Calu3 (cell line): ENCODE measurements at regions not wholly inside any gene's neighbourhood (a gene's known extent, or its start where the extent isn't known, plus 50 kb on each side); places are given as distances from the start of the nearest gene placed in this dataset.
"Not testable (repeated sequence)": the region's sequence is repeated elsewhere in the genome, so short reads cannot be mapped to it uniquely, and the experiment has no call there.

Source experiments
- BruUV-seq: library from RNA; stranded (reverse); fragments of 400-500 nt; replicated peaks from 2 replicates; lab custom pipeline; 2021; lab: Mats Ljungman, UMichigan
- CTCF ChIA-PET: fragments of 300-600 bp; sonication (Branson Sonifier 250); formaldehyde crosslinking; loops from one replicate; lab custom pipeline; 2022; ENCODE audit warnings: antibody characterized with exemption; lab: Charles Lee
- DNase-seq: peaks from one replicate; pipeline ENCODE4 v3.0.0; 2022
- H3K27ac Mint-ChIP-seq: one replicate; pipeline ENCODE4 v1.8.0; 2022; ENCODE audit warnings: mixed read lengths; ENCODE audit not compliant: unreplicated experiment
- H3K27me3 Mint-ChIP-seq: one replicate; pipeline ENCODE4 v1.8.0; 2022; ENCODE audit warnings: mixed read lengths; ENCODE audit not compliant: unreplicated experiment
- H3K36me3 Mint-ChIP-seq: one replicate; pipeline ENCODE4 v1.8.0; 2022; ENCODE audit warnings: mild to moderate bottlenecking, moderate library complexity, mixed read lengths; ENCODE audit not compliant: insufficient read depth, unreplicated experiment
- H3K4me1 Mint-ChIP-seq: one replicate; pipeline ENCODE4 v1.8.0; 2022; ENCODE audit warnings: mild to moderate bottlenecking, low read depth, mixed read lengths; ENCODE audit not compliant: unreplicated experiment
- H3K4me3 Mint-ChIP-seq: one replicate; pipeline ENCODE4 v1.8.0; 2022; ENCODE audit warnings: mild to moderate bottlenecking, low read depth, moderate library complexity, mixed read lengths; ENCODE audit not compliant: unreplicated experiment
- H3K9me3 Mint-ChIP-seq: one replicate; pipeline ENCODE4 v1.8.0; 2022; ENCODE audit warnings: low read depth, mixed read lengths; ENCODE audit not compliant: unreplicated experiment
- intact Hi-C: fragments of 100-400 bp; cut with micrococcal nuclease; formaldehyde crosslinking; loops from one replicate; pipeline ENCODE4 v1.10.0; 2022; ENCODE audit not compliant: unreplicated experiment
- TF ChIP-seq, protein P1 (sequence below): fragments of 200-600 bp; IDR thresholded peaks from one replicate; pipeline ENCODE4 v1.8.0; 2022; ENCODE audit warnings: antibody characterized with exemption; ENCODE audit not compliant: unreplicated experiment

DNA sequence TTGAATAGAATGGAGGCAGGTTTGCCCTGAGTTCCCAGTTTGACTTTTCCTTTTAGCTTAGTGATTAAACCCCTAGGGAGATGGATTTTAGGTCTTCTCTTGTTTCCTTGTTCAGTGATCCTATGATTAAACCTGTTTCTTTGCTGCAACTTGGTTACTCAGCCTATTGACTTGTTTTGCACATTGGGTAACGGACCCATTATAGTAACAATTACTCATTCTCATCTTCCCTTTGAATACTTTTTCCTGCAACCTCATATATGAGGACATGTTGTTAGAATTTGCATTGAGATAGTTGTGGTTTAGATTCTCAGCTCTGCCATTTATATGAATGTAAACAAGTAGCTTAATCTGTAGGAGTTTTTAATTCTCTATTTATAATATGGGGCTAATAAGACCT is 489.2 kb upstream of the CNTN5 start:
- H3K27me3 Mint-ChIP-seq = no peaks in the 10 kb centered on the region
- H3K4me1 Mint-ChIP-seq = no peaks in the 10 kb centered on the region
- DNase-seq = no peak
- TF ChIP-seq, protein P1, sequence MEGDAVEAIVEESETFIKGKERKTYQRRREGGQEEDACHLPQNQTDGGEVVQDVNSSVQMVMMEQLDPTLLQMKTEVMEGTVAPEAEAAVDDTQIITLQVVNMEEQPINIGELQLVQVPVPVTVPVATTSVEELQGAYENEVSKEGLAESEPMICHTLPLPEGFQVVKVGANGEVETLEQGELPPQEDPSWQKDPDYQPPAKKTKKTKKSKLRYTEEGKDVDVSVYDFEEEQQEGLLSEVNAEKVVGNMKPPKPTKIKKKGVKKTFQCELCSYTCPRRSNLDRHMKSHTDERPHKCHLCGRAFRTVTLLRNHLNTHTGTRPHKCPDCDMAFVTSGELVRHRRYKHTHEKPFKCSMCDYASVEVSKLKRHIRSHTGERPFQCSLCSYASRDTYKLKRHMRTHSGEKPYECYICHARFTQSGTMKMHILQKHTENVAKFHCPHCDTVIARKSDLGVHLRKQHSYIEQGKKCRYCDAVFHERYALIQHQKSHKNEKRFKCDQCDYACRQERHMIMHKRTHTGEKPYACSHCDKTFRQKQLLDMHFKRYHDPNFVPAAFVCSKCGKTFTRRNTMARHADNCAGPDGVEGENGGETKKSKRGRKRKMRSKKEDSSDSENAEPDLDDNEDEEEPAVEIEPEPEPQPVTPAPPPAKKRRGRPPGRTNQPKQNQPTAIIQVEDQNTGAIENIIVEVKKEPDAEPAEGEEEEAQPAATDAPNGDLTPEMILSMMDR = no peak
- CTCF ChIA-PET = no interaction called here
- no peaks in the 10 kb centered on the region for H3K36me3 Mint-ChIP-seq
- H3K9me3 Mint-ChIP-seq = no peaks in the 10 kb centered on the region
- H3K4me3 Mint-ChIP-seq = no peak overlapping the region
- intact Hi-C loops = no loop called here
- no peak overlapping the region for H3K27ac Mint-ChIP-seq
- BruUV-seq = no TSS peak

DNA sequence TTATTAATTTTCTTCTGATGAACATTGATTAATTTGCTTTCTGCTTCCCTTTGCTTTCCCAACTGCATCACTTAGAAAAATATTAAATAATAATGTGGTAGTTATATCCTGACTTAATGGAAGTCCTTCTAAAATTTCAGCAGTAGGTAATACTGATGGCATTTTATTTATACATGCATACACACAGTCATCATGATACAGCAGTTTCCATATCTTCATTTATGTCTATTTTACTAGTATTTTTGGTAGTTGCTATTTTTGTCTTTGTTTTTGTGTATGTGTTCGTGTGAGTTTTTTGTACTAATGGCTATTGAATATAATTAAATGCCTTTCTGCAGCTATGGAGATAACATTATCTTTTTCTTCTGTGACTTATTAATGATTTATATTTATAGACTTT is 484.7 kb upstream of the CNTN5 start:
- Mint-ChIP-seq H3K4me1 (no peaks in the 10 kb centered on the region), H3K27ac (no peak overlapping the region), H3K9me3 (no peaks in the 10 kb centered on the region), H3K4me3 (no peak overlapping the region), H3K27me3 (no peaks in the 10 kb centered on the region), H3K36me3 (no peaks in the 10 kb centered on the region)
- CTCF ChIA-PET = no interaction called here
- no TSS peak for BruUV-seq
- DNase-seq = no peak
- TF ChIP-seq, protein P1 = no peak
- intact Hi-C loops = no loop called here

DNA sequence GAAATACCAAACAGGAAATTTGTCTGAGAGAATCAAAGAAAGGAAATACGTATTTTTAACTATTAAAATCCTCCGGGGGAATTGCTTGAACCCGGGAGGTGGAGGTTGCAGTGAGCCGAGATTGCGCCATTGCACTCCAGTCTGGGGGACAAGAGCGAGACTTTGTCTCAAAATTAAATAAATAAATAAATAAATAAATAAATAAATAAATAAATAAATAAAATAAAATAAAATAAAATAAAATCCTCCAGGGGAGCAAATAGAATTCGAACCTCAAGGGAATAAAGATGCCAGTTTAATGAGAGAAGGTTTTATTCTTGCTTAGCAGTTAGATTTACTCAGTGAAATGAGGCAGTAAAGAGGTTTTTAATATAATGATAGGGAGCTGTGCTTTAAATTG is 482.4 kb upstream of the CNTN5 start:
- BruUV-seq, H3K27me3 Mint-ChIP-seq, H3K27ac Mint-ChIP-seq, H3K4me3 Mint-ChIP-seq, intact Hi-C loops, H3K36me3 Mint-ChIP-seq, H3K4me1 Mint-ChIP-seq, H3K9me3 Mint-ChIP-seq, DNase-seq, CTCF ChIA-PET: not testable (repeated sequence)

DNA sequence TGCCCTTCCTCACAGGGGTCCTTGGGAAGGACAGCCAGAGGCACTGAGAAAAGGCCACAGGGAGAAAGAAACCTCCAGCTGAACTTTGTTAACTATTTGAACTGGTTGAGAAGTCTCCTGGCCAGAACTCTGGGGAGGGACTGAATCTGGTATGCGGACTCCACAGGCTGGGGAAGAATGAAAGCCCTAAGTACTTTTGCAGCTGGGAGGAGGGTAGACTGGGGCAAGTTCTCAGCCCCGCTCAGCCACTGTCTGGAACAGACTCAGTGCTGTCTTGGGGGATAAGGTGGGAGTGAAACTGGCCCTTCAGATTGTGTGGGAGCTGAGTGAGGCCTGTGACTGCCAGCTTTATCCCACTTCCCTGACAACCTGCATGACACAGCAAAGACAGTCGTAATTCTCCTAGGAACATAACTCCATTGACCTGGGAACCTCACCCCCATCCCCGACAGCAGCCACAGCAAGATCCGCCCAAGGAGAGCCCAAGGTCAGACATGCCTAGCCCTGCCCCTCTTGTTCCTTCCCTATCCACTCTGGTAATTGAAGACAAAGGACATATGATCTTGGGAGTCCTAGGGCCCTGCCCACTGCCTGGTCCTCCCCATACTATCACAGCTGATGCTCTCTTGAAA is 475.1 kb upstream of the CNTN5 start:
- H3K4me1 Mint-ChIP-seq = no peaks in the 10 kb centered on the region
- CTCF ChIA-PET = no interaction called here
- no peak overlapping the region for H3K4me3 Mint-ChIP-seq
- intact Hi-C loops = no loop called here
- no TSS peak for BruUV-seq
- no peaks in the 10 kb centered on the region for H3K27me3 Mint-ChIP-seq
- no peaks in the 10 kb centered on the region for H3K36me3 Mint-ChIP-seq
- H3K27ac Mint-ChIP-seq = no peak overlapping the region
- no peak for DNase-seq
- TF ChIP-seq, protein P1 = no peak
- H3K9me3 Mint-ChIP-seq = peaks cover 7% of the 10 kb centered on the region

DNA sequence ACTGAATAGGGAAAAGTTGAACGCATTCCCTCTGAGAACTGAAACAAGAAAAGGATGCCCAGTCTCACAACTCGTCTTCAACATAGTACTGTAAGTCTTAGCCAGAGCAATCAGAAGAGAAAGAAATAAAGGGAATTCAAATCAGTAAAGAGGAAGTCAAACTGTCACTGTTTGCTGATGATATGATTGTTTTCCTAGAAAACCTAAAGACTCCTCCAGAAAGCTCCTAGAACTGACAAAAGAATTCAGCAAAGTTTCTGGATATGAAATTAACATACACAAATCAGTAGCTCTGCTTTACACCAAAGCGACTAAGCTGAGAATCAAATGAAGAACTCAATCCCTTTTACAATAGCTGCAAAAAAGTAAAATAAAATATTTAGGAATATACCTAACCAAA is 471.2 kb upstream of the CNTN5 start:
- Mint-ChIP-seq H3K36me3 (no peaks in the 10 kb centered on the region), H3K9me3 (peaks cover 12% of the 10 kb centered on the region), H3K27ac (no peak overlapping the region), H3K27me3 (no peaks in the 10 kb centered on the region), H3K4me3 (no peak overlapping the region), H3K4me1 (no peaks in the 10 kb centered on the region)
- CTCF ChIA-PET = no interaction called here
- no peak for DNase-seq
- TF ChIP-seq, protein P1 = no peak
- no TSS peak for BruUV-seq
- intact Hi-C loops = no loop called here
